ENCODE measurements at regions not wholly inside any gene's neighbourhood (a gene's known extent, or its start where the extent isn't known, plus 50 kb on each side); places are given as distances from the start of the nearest gene placed in this dataset.
"Not testable (repeated sequence)": the region's sequence is repeated elsewhere in the genome, so short reads cannot be mapped to it uniquely, and the experiment has no call there.

DNA sequence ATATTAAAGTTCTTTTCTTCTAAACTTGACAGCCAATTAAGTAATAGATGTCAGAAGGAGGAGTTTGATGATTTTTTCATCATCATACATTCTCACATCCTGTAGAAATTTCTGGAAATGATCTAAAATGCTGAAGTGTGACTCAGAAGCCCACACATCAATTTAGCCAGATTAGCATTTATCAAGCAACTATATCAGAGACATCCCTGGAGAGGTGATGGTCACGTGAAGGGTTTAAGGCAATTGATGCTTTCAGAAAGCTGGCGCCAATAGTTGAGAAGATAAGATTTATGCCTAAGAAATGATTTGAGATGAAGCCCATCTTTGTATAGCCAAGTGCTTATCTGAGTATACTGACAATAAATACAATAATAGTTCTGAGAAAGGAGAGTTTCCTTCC, 162.9 kb upstream of the RORB start:
- no peak for DNase-seq (ENCODE audit: low read depth)

GRCh38 chr9:74336161-74336560, 161.0 kb upstream of the RORB start:
- no peak for DNase-seq (ENCODE audit: low read depth)

DNA sequence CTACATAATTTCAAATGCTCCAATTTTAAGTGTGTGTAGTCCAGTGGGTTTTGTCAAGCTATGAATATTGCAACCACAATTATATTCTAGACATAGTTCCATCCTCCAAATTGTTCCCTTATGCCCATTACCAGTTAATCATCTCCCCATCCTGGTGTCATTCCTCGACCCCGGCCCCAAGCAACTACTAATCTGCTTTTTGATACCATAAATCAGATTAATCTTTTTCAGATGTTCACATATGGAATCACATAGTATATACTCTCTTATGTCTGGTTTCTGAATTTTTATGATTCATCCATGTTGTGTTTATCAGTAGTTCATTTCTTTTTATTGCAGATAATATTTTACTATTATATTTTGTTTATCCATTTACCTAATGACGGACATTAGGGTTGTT, 148.4 kb upstream of the RORB start:
- DNase-seq (ENCODE audit: low read depth), result no peak

DNA sequence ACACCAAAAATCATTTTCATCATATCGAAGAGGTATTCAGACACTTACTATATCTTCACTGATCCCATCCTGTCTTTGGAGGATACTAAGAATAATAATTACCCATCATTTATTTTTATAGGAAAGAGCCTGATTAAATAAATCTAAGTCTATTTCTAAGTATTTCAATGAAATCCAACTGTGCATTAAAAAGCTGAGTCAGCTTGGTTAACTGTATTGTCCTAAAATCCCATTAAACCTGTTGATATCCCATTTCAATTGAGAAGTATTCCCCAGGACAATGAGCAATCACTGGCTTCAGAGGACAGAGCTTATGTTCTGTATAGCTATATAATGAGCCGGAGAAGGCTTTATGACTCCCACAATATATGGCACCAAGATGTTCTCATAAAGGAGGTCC, 142.0 kb upstream of the RORB start:
- no peak for DNase-seq (ENCODE audit: low read depth)

GRCh38 chr9:74357577-74357976, 139.6 kb upstream of the RORB start:
- no peak for DNase-seq (ENCODE audit: low read depth)

DNA sequence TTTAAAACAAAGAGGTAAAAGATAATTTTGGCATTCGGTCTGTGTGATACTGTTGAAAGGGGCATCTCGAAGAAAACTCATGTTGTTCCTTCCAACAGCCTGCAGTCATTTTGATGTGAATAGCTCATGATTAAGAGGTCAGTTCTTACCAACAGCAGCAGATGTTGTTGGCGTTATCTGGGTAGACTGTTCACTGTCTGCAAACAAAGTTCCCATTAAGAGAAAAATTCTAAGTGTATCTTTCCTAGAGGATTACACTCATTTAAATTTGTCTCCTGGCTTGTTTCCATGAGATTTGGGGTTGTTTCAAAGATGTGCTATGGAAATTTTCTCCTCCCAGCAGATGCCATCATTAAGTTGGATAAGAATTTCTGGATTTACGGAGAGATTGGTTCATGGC, 138.2 kb upstream of the RORB start:
- no peak for DNase-seq (ENCODE audit: low read depth)

GRCh38 chr9:74361508-74361907, 135.6 kb upstream of the RORB start:
- no peak for DNase-seq (ENCODE audit: low read depth)

- DNase-seq (ENCODE audit: low read depth), result no peak
Measured at GRCh38 chr9:74362423-74362822, 134.7 kb upstream of the RORB start.

DNA sequence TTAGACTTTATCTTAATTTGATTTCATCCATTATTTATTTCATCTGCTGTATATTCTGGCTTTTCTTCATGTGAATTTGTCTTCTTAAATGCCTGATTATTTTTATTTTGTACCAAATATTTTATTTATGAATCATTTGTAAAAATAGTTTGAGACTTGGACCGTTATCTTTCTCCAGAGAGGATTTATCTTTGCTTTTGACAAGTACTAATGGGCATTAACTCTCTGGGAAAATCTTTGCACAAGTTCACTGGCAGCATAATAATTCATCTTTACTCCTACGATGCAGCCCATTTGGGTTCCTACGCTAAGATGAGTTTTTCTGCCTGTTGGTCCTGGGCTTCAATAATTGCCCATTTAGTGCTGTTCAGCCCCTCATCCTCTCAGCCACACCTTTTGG, 131.0 kb upstream of the RORB start:
- DNase-seq (ENCODE audit: low read depth), result no peak

DNA sequence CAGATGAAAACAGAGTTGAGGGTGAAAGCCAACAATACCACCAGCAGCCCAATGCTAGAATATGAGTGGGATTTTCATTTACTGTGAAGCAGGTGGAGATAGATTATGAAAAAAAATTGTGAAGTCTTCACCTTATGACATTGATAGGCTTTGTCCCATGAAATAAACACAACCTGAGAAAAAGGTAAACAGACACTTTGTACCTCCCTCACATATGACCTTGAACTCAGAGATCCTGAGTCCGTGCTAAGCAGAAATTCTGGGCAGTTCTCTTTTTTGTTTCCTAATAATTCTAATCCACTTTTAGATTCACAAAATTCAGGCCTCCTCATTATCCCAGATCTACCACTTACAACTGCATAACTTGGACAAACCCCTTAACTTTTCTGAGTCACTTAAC, 127.3 kb upstream of the RORB start:
- DNase-seq (ENCODE audit: low read depth), result no peak

GRCh38 chr9:74373348-74373747, 123.8 kb upstream of the RORB start:
- no peak for DNase-seq (ENCODE audit: low read depth)

DNA sequence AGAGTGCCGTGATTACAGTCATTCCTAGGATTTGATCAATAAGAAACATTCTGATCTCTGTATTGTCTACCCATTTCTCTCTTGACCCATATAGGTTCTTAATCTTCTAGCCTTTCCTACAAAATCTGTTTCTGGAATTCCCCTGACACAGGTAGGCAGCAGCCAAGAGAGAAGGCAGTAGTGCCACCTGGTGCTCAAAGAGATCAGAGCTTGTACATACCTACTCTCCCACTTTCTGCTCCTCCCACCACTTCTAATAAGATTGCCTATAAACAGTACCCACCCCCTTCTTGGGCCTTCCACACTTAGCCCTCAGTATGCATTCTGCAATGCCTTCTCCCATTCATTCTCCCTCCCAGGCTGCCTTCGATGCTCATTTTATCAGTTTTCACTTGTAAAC, 117.4 kb upstream of the RORB start:
- DNase-seq (ENCODE audit: low read depth), result no peak

DNA sequence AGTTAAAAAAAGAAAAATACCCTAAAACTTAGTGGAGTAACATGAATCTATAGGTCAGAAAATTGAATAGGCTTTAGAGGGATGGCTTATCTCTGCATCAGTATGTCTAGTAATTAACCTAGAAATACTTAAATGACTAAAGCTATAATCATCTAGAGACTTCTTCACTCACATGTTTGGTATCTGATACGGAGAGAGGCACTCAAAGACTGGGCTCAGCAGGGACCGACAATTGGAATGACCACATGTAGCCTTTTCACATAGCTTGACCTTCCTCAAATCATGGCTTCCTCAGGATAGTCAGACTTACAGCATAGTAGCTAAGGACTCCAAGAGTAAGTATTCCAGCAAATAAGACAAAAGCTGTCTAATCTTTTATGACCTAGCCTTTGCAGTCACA, 105.3 kb upstream of the RORB start:
- no peak for DNase-seq (ENCODE audit: low read depth)

DNA sequence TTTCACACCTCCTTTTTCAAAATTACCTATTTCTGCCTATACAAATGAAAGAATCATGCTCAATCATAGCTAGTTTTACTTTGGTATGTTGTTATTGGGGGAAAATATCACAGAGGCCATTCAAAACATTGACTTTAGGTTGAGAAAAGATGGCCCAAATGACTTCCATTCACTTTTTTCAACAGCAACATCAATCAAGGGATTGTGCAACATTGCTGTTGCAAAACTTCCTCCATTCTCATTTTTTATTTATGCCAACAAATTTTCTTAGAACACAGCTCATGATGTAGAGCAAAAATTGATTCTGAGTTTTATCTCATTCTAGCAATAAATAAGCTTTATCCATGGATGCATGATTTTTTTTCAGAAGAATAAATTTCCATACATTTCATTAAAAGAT, 93.6 kb upstream of the RORB start:
- DNase-seq (ENCODE audit: low read depth), result no peak

DNA sequence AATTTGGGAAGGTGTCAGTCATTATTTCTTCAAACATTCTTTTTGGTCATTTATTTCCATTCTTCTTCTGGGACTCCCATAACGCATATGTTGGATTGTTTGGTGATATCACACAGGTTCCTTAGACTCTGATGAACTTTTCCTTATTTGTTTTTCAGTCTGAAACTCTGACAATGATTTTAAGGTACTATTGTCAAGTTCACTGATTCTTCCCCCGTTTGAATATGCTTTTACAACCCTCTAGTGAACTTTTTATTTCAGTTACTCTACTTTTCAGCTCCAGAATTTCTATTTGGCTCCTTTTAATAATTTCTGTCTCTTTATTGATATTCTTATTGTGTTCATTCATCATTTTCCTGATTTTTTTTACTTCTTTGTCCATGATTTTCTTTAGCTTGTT, 92.5 kb upstream of the RORB start:
- no peak for DNase-seq (ENCODE audit: low read depth)

- no peak for DNase-seq (ENCODE audit: low read depth)
Measured at GRCh38 chr9:74407166-74407565, 90.0 kb upstream of the RORB start.

DNA sequence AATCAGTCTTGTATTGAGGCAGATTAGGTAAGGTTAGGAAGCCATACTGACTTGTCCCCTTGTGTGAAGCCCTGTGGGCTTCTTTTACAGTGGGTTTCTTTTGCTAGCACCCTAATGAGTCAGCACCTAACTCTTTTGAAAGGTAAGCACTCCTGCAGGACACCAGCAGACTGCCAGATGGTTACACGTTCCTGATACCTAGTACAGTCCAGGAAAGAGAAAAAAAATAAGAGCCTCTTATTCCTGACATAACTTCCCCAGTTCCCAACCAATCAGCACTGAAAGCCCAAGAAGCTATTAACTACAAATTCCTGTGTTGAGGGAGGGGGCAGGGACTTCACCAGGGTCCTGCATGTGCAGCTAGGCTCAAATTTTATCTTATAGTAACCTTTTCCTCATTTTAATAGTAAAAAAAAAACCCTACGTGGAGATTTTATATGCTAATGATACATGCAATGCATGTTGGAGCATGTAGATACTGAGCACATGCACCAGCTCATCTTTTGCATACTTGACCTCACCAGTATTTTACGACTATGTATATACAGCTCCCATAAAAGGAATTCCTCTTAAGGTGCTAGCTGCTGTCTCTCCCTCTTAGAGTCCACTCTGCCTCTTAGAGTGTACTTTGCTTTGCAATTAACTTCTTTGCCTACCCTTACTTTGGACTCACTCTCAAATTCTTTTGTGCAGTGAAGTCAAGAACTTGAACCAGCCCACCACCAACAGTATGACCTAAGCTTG, 84.7 kb upstream of the RORB start:
- DNase-seq (ENCODE audit: low read depth), result no peak

DNA sequence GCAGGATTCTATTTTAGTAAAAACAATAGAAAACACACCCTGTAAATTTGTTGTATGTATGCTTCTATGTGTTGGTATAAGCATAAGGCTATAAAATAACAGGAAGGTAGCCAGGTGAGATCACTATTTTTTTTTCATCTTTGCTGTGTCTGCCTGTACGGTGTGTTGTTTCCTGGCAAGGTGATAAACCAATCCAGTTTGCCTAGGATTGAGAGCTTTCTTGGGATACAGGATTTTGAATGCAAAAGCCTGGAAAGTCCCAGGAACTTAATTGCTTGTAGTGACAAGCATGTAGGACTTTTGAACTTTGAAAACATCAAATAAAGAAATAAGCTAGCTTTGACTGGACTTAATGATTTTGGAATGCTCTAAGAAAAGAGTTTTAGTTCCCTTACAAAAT, 83.3 kb upstream of the RORB start:
- no peak for DNase-seq (ENCODE audit: low read depth)

- no peak for DNase-seq (ENCODE audit: low read depth)
Measured at GRCh38 chr9:74414325-74414724, 82.8 kb upstream of the RORB start.

DNA sequence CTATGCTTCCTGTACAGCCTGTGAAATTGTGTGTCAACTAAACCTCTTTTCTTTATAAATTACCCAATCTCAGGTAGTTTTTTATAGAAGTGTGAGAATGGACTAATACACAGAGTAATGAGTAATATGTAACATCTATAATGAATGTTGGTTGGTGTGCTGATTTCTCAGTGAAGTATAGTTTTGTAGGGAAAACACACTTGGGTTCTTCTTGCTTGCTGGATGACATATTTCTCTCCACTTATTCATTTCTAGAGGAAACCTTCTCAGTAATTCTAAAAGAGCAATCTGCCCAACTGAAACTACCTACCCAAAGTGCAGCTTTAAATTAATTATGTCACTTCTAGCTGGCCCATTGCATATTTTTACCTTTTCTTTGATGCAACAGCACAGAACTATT, 81.1 kb upstream of the RORB start:
- no peak for DNase-seq (ENCODE audit: low read depth)

DNA sequence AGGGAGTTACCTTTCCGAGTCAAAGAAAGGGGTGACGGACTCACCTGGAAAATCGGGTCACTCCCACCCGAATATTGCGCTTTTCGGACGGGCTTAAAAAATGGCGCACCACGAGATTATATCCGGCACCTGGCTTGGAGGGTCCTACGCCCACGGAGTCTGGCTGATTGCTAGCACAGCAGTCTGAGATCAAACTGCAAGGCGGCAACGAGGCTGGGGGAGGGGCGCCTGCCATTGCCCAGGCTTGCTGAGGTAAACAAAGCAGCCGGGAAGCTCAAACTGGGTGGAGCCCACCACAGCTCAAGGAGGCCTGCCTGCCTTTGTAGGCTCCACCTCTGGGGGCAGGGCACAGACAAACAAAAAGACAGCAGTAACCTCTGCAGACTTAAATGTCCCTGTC, 72.6 kb upstream of the RORB start:
- not testable (repeated sequence) for DNase-seq (ENCODE audit: low read depth)

- no peak for DNase-seq (ENCODE audit: low read depth)
Measured at GRCh38 chr9:74431467-74431866, 65.7 kb upstream of the RORB start.

- no peak for DNase-seq (ENCODE audit: low read depth)
Measured at GRCh38 chr9:74443036-74443750, 53.9 kb upstream of the RORB start.

DNA sequence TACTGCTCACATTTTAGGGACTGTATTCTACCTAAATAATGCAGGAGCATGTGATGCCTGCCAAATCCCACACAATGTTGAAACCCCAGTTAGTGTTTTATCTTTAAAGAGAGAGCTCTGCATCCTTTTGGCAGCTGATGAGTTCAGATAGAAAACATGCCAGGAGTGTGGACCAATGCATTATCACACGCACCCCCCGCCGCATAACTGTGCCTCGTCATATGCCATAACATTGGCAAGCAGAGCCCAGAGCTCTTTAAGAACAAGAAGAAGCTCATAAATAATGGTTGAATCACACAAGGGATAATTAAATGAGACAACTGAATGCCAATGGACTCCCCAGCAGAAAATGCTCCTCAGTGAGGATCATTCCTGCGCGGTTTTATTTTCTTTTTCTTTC, 52.8 kb upstream of the RORB start:
- DNase-seq (ENCODE audit: low read depth), result no peak

Data from CMK (cell line).